HG03342 (cell line): ENCODE measurements at regions not wholly inside any gene's neighbourhood (a gene's known extent, or its start where the extent isn't known, plus 50 kb on each side); places are given as distances from the start of the nearest gene placed in this dataset.

ENCODE experiments used
- ATAC-seq: cut with Tn5 transposase; IDR thresholded peaks from one replicate; pipeline ENCODE4 v1.9.1; 2021; ENCODE audit warnings: mild to moderate bottlenecking, moderate library complexity; ENCODE audit not compliant: unreplicated experiment

- no peak for ATAC-seq
Measured at GRCh38 chr10:90644165-90644564, 213.7 kb downstream of the HTR7 start.

- ATAC-seq = no peak
Measured at GRCh38 chr10:90650858-90651257, 207.0 kb downstream of the HTR7 start.

GRCh38 chr10:90652519-90652918 lies 205.3 kb downstream of the HTR7 start:
- ATAC-seq = no peak

GRCh38 chr10:90658791-90659190 lies 199.0 kb downstream of the HTR7 start:
- ATAC-seq = no peak

- ATAC-seq = no peak
Measured at GRCh38 chr10:90665905-90666662, 191.8 kb downstream of the HTR7 start.

GRCh38 chr10:90674461-90674860 lies 183.4 kb downstream of the HTR7 start:
- no peak for ATAC-seq

GRCh38 chr10:90674928-90675327 lies 182.9 kb downstream of the HTR7 start:
- ATAC-seq = no peak

- ATAC-seq = no peak
Measured at GRCh38 chr10:90675621-90676020, 182.2 kb downstream of the HTR7 start.
